CD4-positive, alpha-beta T cell treated with Interferon gamma for 1 hour (primary cell): ENCODE measurements at regions not wholly inside any gene's neighbourhood (a gene's known extent, or its start where the extent isn't known, plus 50 kb on each side); places are given as distances from the start of the nearest gene placed in this dataset.
A peak's percentile ranks its signal among the peaks of the same experiment; 100 is the strongest.

Source experiments
- DNase-seq: peaks from one replicate; pipeline ENCODE4 v3.0.0-alpha.2; 2020

GRCh38 chr22:27129266-27129665, 471.9 kb downstream of the MIAT start:
- DNase-seq = no peak

- no peak for DNase-seq
Observed at GRCh38 chr22:27130906-27131305, 473.5 kb downstream of the MIAT start.

- DNase-seq = no peak
Observed at GRCh38 chr22:27131346-27131745, 474.0 kb downstream of the MIAT start.

GRCh38 chr22:27132400-27132799, 475.0 kb downstream of the MIAT start:
- DNase-seq = no peak

GRCh38 chr22:27133019-27133431, 475.6 kb downstream of the MIAT start:
- peak; percentile 23 for DNase-seq

GRCh38 chr22:27133681-27134314, 476.4 kb downstream of the MIAT start:
- DNase-seq = no peak

GRCh38 chr22:27134315-27134701, 476.9 kb downstream of the MIAT start:
- DNase-seq = peak; percentile 62

- DNase-seq = no peak
Observed at GRCh38 chr22:27135031-27135981, 477.9 kb downstream of the MIAT start.

GRCh38 chr22:27136596-27136995, 479.2 kb downstream of the MIAT start:
- no peak for DNase-seq

GRCh38 chr22:27137871-27138337, 480.5 kb downstream of the MIAT start:
- no peak for DNase-seq

- DNase-seq = no peak
Observed at GRCh38 chr22:27138471-27138870, 481.1 kb downstream of the MIAT start.

GRCh38 chr22:27139935-27140511, 482.6 kb downstream of the MIAT start:
- DNase-seq = no peak

GRCh38 chr22:27142286-27142685, 484.9 kb downstream of the MIAT start:
- no peak for DNase-seq

GRCh38 chr22:27144321-27144720, 486.9 kb downstream of the MIAT start:
- DNase-seq = no peak

GRCh38 chr22:27146866-27147633, 489.7 kb downstream of the MIAT start:
- DNase-seq = no peak

GRCh38 chr22:27148055-27148454, 490.7 kb downstream of the MIAT start:
- DNase-seq = no peak

GRCh38 chr22:27148886-27149470, 491.6 kb downstream of the MIAT start:
- DNase-seq = no peak

GRCh38 chr22:27149921-27150543, 492.6 kb downstream of the MIAT start:
- DNase-seq = no peak

GRCh38 chr22:27150544-27150941, 493.2 kb downstream of the MIAT start:
- peak; percentile 50 for DNase-seq

- no peak for DNase-seq
Observed at GRCh38 chr22:27151407-27151806, 494.0 kb downstream of the MIAT start.

- DNase-seq = no peak
Observed at GRCh38 chr22:27152033-27152432, 494.6 kb downstream of the MIAT start.

- no peak for DNase-seq
Observed at GRCh38 chr22:27152883-27153282, 495.5 kb downstream of the MIAT start.
